H4 (cell line): ENCODE measurements at regions not wholly inside any gene's neighbourhood (a gene's known extent, or its start where the extent isn't known, plus 50 kb on each side); places are given as distances from the start of the nearest gene placed in this dataset.
A peak's percentile ranks its signal among the peaks of the same experiment; 100 is the strongest.

Source experiments
- DNase-seq: peaks from one replicate; pipeline ENCODE4 v3.0.0-alpha.2; 2015; ENCODE audit warnings: low spot score

GRCh38 chrX:68894513-68895340 lies 65.9 kb downstream of the EFNB1 start:
- peak; percentile 9 for DNase-seq

- no peak for DNase-seq
Measured at GRCh38 chrX:68894142-68894512, 65.3 kb downstream of the EFNB1 start.

- DNase-seq = no peak
Measured at GRCh38 chrX:68892651-68893050, 63.8 kb downstream of the EFNB1 start.

DNA sequence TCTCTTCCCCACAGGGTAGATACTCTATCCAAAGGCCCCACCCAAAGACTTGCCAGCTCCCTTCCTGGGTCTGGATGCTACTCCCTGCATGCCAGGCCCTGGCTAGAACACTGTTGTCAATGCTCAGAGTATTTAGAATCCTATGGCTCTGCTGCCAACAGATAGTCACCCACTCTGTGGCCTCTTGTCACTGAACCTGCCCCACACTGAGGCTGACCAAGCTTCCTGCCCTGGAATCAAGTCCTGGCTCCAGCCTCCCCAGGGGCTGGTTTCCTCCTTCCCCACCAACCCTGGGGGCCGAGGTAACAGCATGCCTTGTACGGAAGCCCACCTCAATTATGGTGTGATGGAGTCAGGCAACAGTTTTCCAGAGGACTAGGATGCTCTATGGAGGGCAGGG lies 63.3 kb downstream of the EFNB1 start:
- DNase-seq = no peak
